Neural progenitor cell (in vitro differentiated cells): ENCODE measurements at regions not wholly inside any gene's neighbourhood (a gene's known extent, or its start where the extent isn't known, plus 50 kb on each side); places are given as distances from the start of the nearest gene placed in this dataset.

ENCODE experiments used
- EZH2 ChIP-seq: fragments of 200-600 bp; sonication (generic); IDR thresholded peaks from 2 replicates; pipeline ENCODE4 v1.6.1; 2017; ENCODE audit warnings: antibody characterized with exemption, mild to moderate bottlenecking, moderate library complexity
- TF ChIP-seq, protein P1 (sequence below): fragments of 200-600 bp; sonication (generic); IDR thresholded peaks from 2 replicates; pipeline ENCODE4 v1.5.1; 2017; ENCODE audit warnings: antibody characterized with exemption, mild to moderate bottlenecking

DNA sequence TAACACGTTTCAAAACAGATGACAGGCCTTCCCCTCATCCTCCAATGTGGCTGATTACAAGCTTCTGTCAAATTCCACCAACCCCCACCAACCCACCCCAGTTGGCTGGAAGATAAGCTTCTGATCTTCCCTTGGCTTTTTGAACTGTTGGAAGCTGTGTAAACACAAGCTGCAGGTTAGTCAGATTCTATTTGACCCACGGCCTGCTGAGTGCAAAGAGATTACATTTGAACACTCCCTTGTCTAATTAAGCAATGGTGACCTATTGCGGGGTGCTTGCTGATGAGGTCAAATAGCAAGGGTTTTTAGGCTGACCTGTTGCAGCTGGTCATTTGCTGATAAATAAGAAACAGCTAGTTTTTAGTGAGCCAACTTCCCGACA lies 379.7 kb downstream of the BMP2 start:
- TF ChIP-seq, protein P1, sequence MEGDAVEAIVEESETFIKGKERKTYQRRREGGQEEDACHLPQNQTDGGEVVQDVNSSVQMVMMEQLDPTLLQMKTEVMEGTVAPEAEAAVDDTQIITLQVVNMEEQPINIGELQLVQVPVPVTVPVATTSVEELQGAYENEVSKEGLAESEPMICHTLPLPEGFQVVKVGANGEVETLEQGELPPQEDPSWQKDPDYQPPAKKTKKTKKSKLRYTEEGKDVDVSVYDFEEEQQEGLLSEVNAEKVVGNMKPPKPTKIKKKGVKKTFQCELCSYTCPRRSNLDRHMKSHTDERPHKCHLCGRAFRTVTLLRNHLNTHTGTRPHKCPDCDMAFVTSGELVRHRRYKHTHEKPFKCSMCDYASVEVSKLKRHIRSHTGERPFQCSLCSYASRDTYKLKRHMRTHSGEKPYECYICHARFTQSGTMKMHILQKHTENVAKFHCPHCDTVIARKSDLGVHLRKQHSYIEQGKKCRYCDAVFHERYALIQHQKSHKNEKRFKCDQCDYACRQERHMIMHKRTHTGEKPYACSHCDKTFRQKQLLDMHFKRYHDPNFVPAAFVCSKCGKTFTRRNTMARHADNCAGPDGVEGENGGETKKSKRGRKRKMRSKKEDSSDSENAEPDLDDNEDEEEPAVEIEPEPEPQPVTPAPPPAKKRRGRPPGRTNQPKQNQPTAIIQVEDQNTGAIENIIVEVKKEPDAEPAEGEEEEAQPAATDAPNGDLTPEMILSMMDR: no peak
- no peak for TF ChIP-seq EZH2
